ENCODE measurements at regions not wholly inside any gene's neighbourhood (a gene's known extent, or its start where the extent isn't known, plus 50 kb on each side); places are given as distances from the start of the nearest gene placed in this dataset.

- intact Hi-C loops (cut with DNase I) = no loop called here
- Histone ChIP-seq H3K27ac (no peak overlapping the region), H3K9me3 (no peaks in the 10 kb centered on the region), H3K4me1 (no peaks in the 10 kb centered on the region), H3K27me3 (no peaks in the 10 kb centered on the region), H3K4me3 (replicated peaks in 1 of 3) (no peak overlapping the region), H3K36me3 (no peaks in the 10 kb centered on the region)
- DNase-seq = no peak
- TF ChIP-seq POLR2A (IDR thresholded peaks at IDR 0.05) (no peak), CTCF (IDR thresholded peaks at IDR 0.05) (no peak)
Measured at GRCh38 chr10:9766762-9767161, 1250.9 kb upstream of the CELF2 start.

GRCh38 chr10:9781666-9782065, 1236.0 kb upstream of the CELF2 start:
- Histone ChIP-seq H3K27ac (no peak overlapping the region), H3K27me3 (no peaks in the 10 kb centered on the region), H3K4me3 (replicated peaks in 1 of 3) (no peak overlapping the region), H3K4me1 (no peaks in the 10 kb centered on the region), H3K9me3 (no peaks in the 10 kb centered on the region), H3K36me3 (no peaks in the 10 kb centered on the region)
- intact Hi-C loops (cut with DNase I) = no loop called here
- no peak for TF ChIP-seq POLR2A (IDR thresholded peaks at IDR 0.05)
- no peak for TF ChIP-seq CTCF (IDR thresholded peaks at IDR 0.05)
- WGBS, 2 donors = 59 to 61% methylated on average over 2 of the region's 2 CpGs
- DNase-seq = no peak

- H3K36me3 ChIP-seq = no peaks in the 10 kb centered on the region
- TF ChIP-seq POLR2A (IDR thresholded peaks at IDR 0.05) = no peak
- no peak for TF ChIP-seq CTCF (IDR thresholded peaks at IDR 0.05)
- no peak for DNase-seq
- no peak overlapping the region for H3K4me3 ChIP-seq (replicated peaks in 1 of 3)
- no peaks in the 10 kb centered on the region for H3K27me3 ChIP-seq
- no peaks in the 10 kb centered on the region for H3K9me3 ChIP-seq
- no peaks in the 10 kb centered on the region for H3K4me1 ChIP-seq
- intact Hi-C loops (cut with DNase I) = no loop called here
- H3K27ac ChIP-seq = no peak overlapping the region
- 76 to 81% methylated on average over 1 of the region's 1 CpG for WGBS, 2 donors
Measured at GRCh38 chr10:9786101-9786500, 1231.6 kb upstream of the CELF2 start.

- WGBS, 2 donors = 89 to 94% methylated on average over 3 of the region's 3 CpGs
- no peak for DNase-seq
- no peak for TF ChIP-seq POLR2A (IDR thresholded peaks at IDR 0.05)
- no peak for TF ChIP-seq CTCF (IDR thresholded peaks at IDR 0.05)
- no peaks in the 10 kb centered on the region for H3K4me1 ChIP-seq
- H3K27me3 ChIP-seq = no peaks in the 10 kb centered on the region
- H3K27ac ChIP-seq = no peak overlapping the region
- intact Hi-C loops (cut with DNase I) = no loop called here
- no peaks in the 10 kb centered on the region for H3K36me3 ChIP-seq
- no peak overlapping the region for H3K4me3 ChIP-seq (replicated peaks in 1 of 3)
- no peaks in the 10 kb centered on the region for H3K9me3 ChIP-seq
Measured at GRCh38 chr10:9786576-9786975, 1231.1 kb upstream of the CELF2 start.

- Histone ChIP-seq H3K4me1 (no peaks in the 10 kb centered on the region), H3K27ac (no peak overlapping the region), H3K9me3 (no peaks in the 10 kb centered on the region), H3K36me3 (no peaks in the 10 kb centered on the region), H3K27me3 (no peaks in the 10 kb centered on the region), H3K4me3 (replicated peaks in 1 of 3) (no peak overlapping the region)
- TF ChIP-seq CTCF (IDR thresholded peaks at IDR 0.05) = no peak
- no peak for TF ChIP-seq POLR2A (IDR thresholded peaks at IDR 0.05)
- intact Hi-C loops (cut with DNase I) = no loop called here
- DNase-seq = no peak
- WGBS, 2 donors = 64 to 66% methylated on average over 5 of the region's 5 CpGs
Measured at GRCh38 chr10:9789996-9790395, 1227.7 kb upstream of the CELF2 start.

Measured in thyroid gland (tissue), 4 donors.